ENCODE measurements at regions not wholly inside any gene's neighbourhood (a gene's known extent, or its start where the extent isn't known, plus 50 kb on each side); places are given as distances from the start of the nearest gene placed in this dataset.
"Not testable (repeated sequence)": the region's sequence is repeated elsewhere in the genome, so short reads cannot be mapped to it uniquely, and the experiment has no call there.

GRCh38 chr3:66557170-66557569 is 56.3 kb upstream of the LRIG1 start:
- H3K27ac ChIP-seq = peak overlapping the region in 3 of 4 donors; percentile 44 to 78 (median 45)
- WGBS, 2 donors (ENCODE audit: low coverage in 1 of 2) = 80 to 100% methylated on average over 6 to 7 of the region's 7 CpGs
- H3K9me3 ChIP-seq = peaks cover 0 to 3% of the 10 kb centered on the region in 2 donors
- in situ Hi-C loops (cut with MboI; ENCODE audit: low pct_ligation_motif_present in 1 of 4, low pct_unique_long_range_greater_than_20kb in 1 of 4, low sequenced_read_pairs in 3 of 4) (no loop called here), intact Hi-C loops (cut with DNase I; ENCODE audit: low total_unique reads) (loop anchor here (5.0 to 10.0 kb wide), 4 partner anchors 52 to 150 kb away; partner anchors contain the start of gene LRIG1)
- H3K27me3 ChIP-seq = no peaks in the 10 kb centered on the region
- H3K4me3 ChIP-seq = no peak overlapping the region
- H3K4me1 ChIP-seq = no peaks in the 10 kb centered on the region
- TF ChIP-seq CTCF (IDR thresholded peaks at IDR 0.05) = no peak
- TF ChIP-seq POLR2A (IDR thresholded peaks at IDR 0.05) = no peak
- peak; percentile 86 to 93 (median 89) for TF ChIP-seq POLR2AphosphoS5 (IDR thresholded peaks at IDR 0.05)
- TF ChIP-seq EP300 (IDR thresholded peaks at IDR 0.05; ENCODE audit: low read depth) = peak; percentile 74
- no peaks in the 10 kb centered on the region for H3K36me3 ChIP-seq
- DNase-seq = no peak

- H3K4me3 ChIP-seq; in situ Hi-C loops (cut with MboI; ENCODE audit: low pct_ligation_motif_present in 1 of 4, low pct_unique_long_range_greater_than_20kb in 1 of 4, low sequenced_read_pairs in 3 of 4); H3K27me3 ChIP-seq; H3K36me3 ChIP-seq; H3K4me1 ChIP-seq; DNase-seq; H3K9me3 ChIP-seq: not testable (repeated sequence)
- peak overlapping the region in 1 of 4 donors; percentile 78 for H3K27ac ChIP-seq
- intact Hi-C loops (cut with DNase I; ENCODE audit: low total_unique reads) = loop anchor here (5.0 to 10.0 kb wide), 4 partner anchors 55 to 147 kb away; partner anchors contain the start of gene LRIG1
- 79 to 91% methylated on average over 1 to 4 of the region's 4 CpGs for WGBS, 2 donors (ENCODE audit: low coverage in 1 of 2)
These were observed 59.1 kb upstream of the LRIG1 start for GRCh38 chr3:66559924-66560323.

GRCh38 chr3:66561367-66561766 is 60.5 kb upstream of the LRIG1 start:
- DNase-seq = no peak
- Histone ChIP-seq H3K27ac (peak overlapping the region in 1 of 4 donors; percentile 0), H3K4me3 (no peak overlapping the region), H3K36me3 (no peaks in the 10 kb centered on the region), H3K9me3 (peaks cover 0 to 3% of the 10 kb centered on the region in 2 donors), H3K27me3 (no peaks in the 10 kb centered on the region), H3K4me1 (peaks cover 0 to 7% (median 0%) of the 10 kb centered on the region in 4 donors)
- intact Hi-C loops (cut with DNase I; ENCODE audit: low total_unique reads) (no loop called here), in situ Hi-C loops (cut with MboI; ENCODE audit: low pct_ligation_motif_present in 1 of 4, low pct_unique_long_range_greater_than_20kb in 1 of 4, low sequenced_read_pairs in 3 of 4) (no loop called here)
- no peak for TF ChIP-seq EP300 (IDR thresholded peaks at IDR 0.05; ENCODE audit: low read depth)
- TF ChIP-seq POLR2AphosphoS5 (IDR thresholded peaks at IDR 0.05) = no peak
- no peak for TF ChIP-seq CTCF (IDR thresholded peaks at IDR 0.05)
- no peak for TF ChIP-seq POLR2A (IDR thresholded peaks at IDR 0.05)

GRCh38 chr3:66565301-66565700 is 64.5 kb upstream of the LRIG1 start:
- no peak for DNase-seq

More at GRCh38 chr3:66565301-66565700, 64.5 kb upstream of the LRIG1 start:
- intact Hi-C loops (cut with DNase I; ENCODE audit: low total_unique reads) = no loop called here
- Histone ChIP-seq H3K9me3 (no peaks in the 10 kb centered on the region), H3K27ac (peak overlapping the region in 1 of 4 donors; percentile 52), H3K4me1 (peaks cover 0 to 7% (median 0%) of the 10 kb centered on the region in 4 donors), H3K36me3 (no peaks in the 10 kb centered on the region), H3K4me3 (no peak overlapping the region), H3K27me3 (no peaks in the 10 kb centered on the region)
- TF ChIP-seq POLR2AphosphoS5 (IDR thresholded peaks at IDR 0.05) (no peak), EP300 (IDR thresholded peaks at IDR 0.05; ENCODE audit: low read depth) (no peak), POLR2A (IDR thresholded peaks at IDR 0.05) (no peak), CTCF (IDR thresholded peaks at IDR 0.05) (no peak)
- 56 to 63% methylated on average over 3 of the region's 3 CpGs for WGBS, 2 donors (ENCODE audit: low coverage in 1 of 2)
- in situ Hi-C loops (cut with MboI; ENCODE audit: low pct_ligation_motif_present in 1 of 4, low pct_unique_long_range_greater_than_20kb in 1 of 4, low sequenced_read_pairs in 3 of 4) = no loop called here

Measured in transverse colon (tissue), 4 donors.